OCI-LY3 (cell line): ENCODE measurements at regions not wholly inside any gene's neighbourhood (a gene's known extent, or its start where the extent isn't known, plus 50 kb on each side); places are given as distances from the start of the nearest gene placed in this dataset.
"Not testable (repeated sequence)": the region's sequence is repeated elsewhere in the genome, so short reads cannot be mapped to it uniquely, and the experiment has no call there.

Experiments used
- H2AFZ ChIP-seq: fragments of 200-600, 300-600 bp; shearing (Covaris generic); 2 replicates; pipeline ENCODE4 v1.6.0; 2014; ENCODE audit warnings: antibody characterized with exemption, low read depth, low read length
- H3K27ac ChIP-seq: fragments of 200-600, 300-600 bp; sonication (generic); 2 replicates; pipeline ENCODE4 v1.5.1; 2014; ENCODE audit warnings: mild to moderate bottlenecking, low read length, moderate library complexity, mixed read lengths
- H3K27me3 ChIP-seq: fragments of 200-600, 300-600 bp; sonication (generic); 2 replicates; pipeline ENCODE4 v1.6.1; 2014; ENCODE audit warnings: low read depth, low read length, mixed read lengths
- H3K36me3 ChIP-seq: fragments of 200-600, 300-600 bp; sonication (generic); replicated peaks from 2 replicates; pipeline ENCODE3; 2014; ENCODE audit warnings: low read depth, low read length, mixed read lengths
- H3K4me1 ChIP-seq: fragments of 300-600, 200-600 bp; sonication (generic); 2 replicates; pipeline ENCODE4 v1.6.1; 2014; ENCODE audit warnings: low read length, mixed read lengths
- H3K4me2 ChIP-seq: fragments of 200-600, 300-600 bp; sonication (generic); 2 replicates; pipeline ENCODE4 v1.6.1; 2014; ENCODE audit warnings: low read length, mixed read lengths
- H3K4me3 ChIP-seq: fragments of 300-600, 200-600 bp; sonication (generic); 2 replicates; pipeline ENCODE4 v1.5.1; 2014; ENCODE audit warnings: antibody characterized with exemption, mild to moderate bottlenecking, low read length, moderate library complexity
- H3K79me2 ChIP-seq: fragments of 300-600, 200-600 bp; shearing (Covaris generic); 2 replicates; pipeline ENCODE4 v1.6.1; 2014; ENCODE audit warnings: mild to moderate bottlenecking, low read length, mixed read lengths
- H3K9ac ChIP-seq: fragments of 300-600, 200-600 bp; shearing (Covaris generic); 2 replicates; pipeline ENCODE4 v1.6.0; 2014; ENCODE audit warnings: mild to moderate bottlenecking, low read length, moderate library complexity
- H3K9me3 ChIP-seq: fragments of 200-600, 300-600 bp; shearing (Covaris generic); 2 replicates; pipeline ENCODE4 v1.6.1; 2014; ENCODE audit warnings: low read length, mixed read lengths; ENCODE audit not compliant: insufficient read depth
- H4K20me1 ChIP-seq: fragments of 200-600, 300-600 bp; sonication (generic); 2 replicates; pipeline ENCODE4 v1.6.1; 2016; ENCODE audit warnings: low read length, mixed read lengths; ENCODE audit not compliant: insufficient read depth
- CTCF ChIP-seq: fragments of 200-600, 300-600 bp; sonication (generic); IDR thresholded peaks from 2 replicates; pipeline ENCODE4 v1.5.1; 2014; ENCODE audit warnings: antibody characterized with exemption, low read length, low read depth
- EZH2phosphoT487 ChIP-seq: fragments of 200-600 bp; shearing (Covaris generic); IDR thresholded peaks from 2 replicates; pipeline ENCODE4 v1.6.1; 2018; ENCODE audit warnings: antibody characterized with exemption, mixed run types, low read depth

GRCh38 chr4:137738375-137738990, 206.2 kb upstream of the PCDH18 start:
- Histone ChIP-seq H3K9me3 (no peaks in the 10 kb centered on the region), H3K4me3 (no peak overlapping the region), H3K27me3 (no peaks in the 10 kb centered on the region), H3K27ac (no peak overlapping the region), H3K9ac (no peak overlapping the region), H2AFZ (no peak overlapping the region), H3K4me2 (no peak overlapping the region), H3K4me1 (no peaks in the 10 kb centered on the region), H3K36me3 (no peaks in the 10 kb centered on the region), H3K79me2 (no peaks in the 10 kb centered on the region), H4K20me1 (no peaks in the 10 kb centered on the region)
- TF ChIP-seq CTCF (no peak), EZH2phosphoT487 (no peak)

- Histone ChIP-seq H3K27ac (no peak overlapping the region), H3K9me3 (peaks cover 7% of the 10 kb centered on the region; the same call in 1 of the 2 replicates), H3K9ac (no peak overlapping the region), H3K79me2 (no peaks in the 10 kb centered on the region), H4K20me1 (no peaks in the 10 kb centered on the region), H3K4me2 (no peak overlapping the region), H3K27me3 (no peaks in the 10 kb centered on the region), H3K4me3 (no peak overlapping the region), H2AFZ (no peak overlapping the region), H3K4me1 (no peaks in the 10 kb centered on the region), H3K36me3 (no peaks in the 10 kb centered on the region)
- TF ChIP-seq CTCF (no peak), EZH2phosphoT487 (no peak)
These were observed 203.3 kb upstream of the PCDH18 start for GRCh38 chr4:137735561-137736104.

DNA sequence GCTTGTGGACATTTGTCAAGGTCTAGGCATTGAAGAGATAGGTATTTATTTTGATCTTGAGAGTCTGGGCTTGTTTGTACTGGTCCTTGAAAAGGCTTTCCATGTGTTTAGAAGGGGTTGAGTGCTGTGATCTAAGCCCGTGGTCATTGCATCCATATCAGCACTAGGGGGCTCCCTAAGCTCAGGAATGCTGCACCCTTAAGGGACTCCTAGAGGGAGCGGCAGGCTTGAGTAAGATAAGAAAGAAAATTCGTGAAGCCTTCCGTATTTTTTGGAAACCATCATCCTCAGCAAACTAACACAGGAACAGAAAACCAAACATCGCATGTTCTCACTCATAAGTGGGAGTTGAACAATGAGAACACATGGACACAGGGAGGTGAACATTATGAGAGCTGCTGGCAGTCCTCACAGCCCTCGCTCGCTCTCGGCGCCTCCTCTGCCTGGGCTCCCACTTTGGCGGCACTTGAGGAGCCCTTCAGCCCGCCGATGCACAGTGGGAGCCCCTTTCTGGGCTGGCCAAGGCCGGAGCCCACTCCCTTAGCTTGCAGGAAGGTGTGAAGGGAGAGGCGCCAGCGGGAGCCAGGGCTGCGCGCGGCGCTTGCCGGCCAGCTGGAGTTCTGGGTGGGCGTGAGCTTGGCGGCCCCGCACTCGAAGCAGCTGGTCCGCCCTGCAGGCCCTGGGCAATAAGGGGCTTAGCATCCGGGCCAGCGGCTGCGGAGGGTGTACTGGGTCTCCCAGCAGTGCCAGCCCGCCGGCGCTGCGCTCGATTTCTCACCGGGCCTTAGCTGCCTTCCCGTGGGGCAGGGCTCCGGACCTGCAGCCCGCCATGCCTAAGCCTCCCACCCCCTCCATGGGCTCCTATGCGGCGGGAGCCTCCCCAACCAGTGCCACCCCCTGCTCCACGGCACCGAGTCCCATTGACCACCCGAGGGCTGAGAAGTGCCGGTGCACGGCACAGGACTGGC, 201.2 kb upstream of the PCDH18 start:
- H3K27ac ChIP-seq, H3K36me3 ChIP-seq, H3K27me3 ChIP-seq, H3K4me2 ChIP-seq, H3K79me2 ChIP-seq, H2AFZ ChIP-seq, H4K20me1 ChIP-seq, H3K4me3 ChIP-seq, H3K9me3 ChIP-seq, H3K9ac ChIP-seq, H3K4me1 ChIP-seq: not testable (repeated sequence)
- peak; percentile 35 for TF ChIP-seq CTCF

DNA sequence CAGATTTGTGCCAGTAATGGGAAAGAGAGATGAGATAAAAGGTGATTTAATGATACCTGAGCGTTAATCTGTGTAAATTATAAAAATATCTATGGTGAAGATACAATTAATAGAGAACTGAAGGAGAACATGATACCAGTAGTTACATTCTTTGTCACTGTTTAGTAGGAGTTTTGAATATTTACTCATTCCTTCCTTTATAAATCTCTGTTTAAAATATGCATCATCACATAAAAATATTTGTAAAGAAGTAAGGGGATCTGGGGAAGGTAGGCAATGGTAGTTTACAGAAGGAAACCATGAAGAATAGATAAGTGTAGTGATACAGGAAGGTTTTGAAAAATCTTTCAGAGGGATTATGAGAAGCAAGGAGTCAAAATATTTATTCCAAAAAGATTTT, 190.6 kb upstream of the PCDH18 start:
- no peak for TF ChIP-seq EZH2phosphoT487
- Histone ChIP-seq H3K4me3 (no peak overlapping the region), H3K36me3 (no peaks in the 10 kb centered on the region), H3K4me2 (no peak overlapping the region), H3K27ac (no peak overlapping the region), H3K4me1 (no peaks in the 10 kb centered on the region), H3K9me3 (0 out of 2 replicates have a peak, but pooled peaks cover 4% of the 10 kb centered on the region), H2AFZ (no peak overlapping the region), H4K20me1 (no peaks in the 10 kb centered on the region), H3K27me3 (no peaks in the 10 kb centered on the region), H3K9ac (no peak overlapping the region), H3K79me2 (no peaks in the 10 kb centered on the region)
